ENCODE measurements at regions not wholly inside any gene's neighbourhood (a gene's known extent, or its start where the extent isn't known, plus 50 kb on each side); places are given as distances from the start of the nearest gene placed in this dataset.

DNA sequence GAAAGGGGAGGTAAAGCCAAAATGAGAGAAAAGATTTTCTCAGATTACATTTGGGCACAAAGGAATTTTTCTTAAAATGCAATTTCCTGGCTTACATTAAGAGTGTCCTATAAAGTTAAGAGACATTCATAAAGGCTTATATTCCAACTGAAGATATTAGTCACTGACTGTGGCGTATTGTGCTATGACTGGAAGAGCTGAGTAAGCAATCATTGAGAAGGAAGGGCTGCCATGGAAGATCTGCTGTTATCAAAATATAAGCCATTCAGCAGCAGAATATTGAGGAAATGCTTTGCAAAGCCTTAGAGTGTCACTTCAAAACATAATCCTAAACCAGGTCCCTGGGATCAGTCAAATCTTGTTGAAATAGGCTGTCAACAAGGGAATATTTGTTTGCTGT lies 593.9 kb downstream of the TUSC7 start:
- Histone ChIP-seq H3K4me1 (no peaks in the 10 kb centered on the region), H3K27ac (no peak overlapping the region), H3K27me3 (no peaks in the 10 kb centered on the region), H3K9me3 (no peaks in the 10 kb centered on the region), H3K4me3 (no peak overlapping the region), H3K36me3 (no peaks in the 10 kb centered on the region)
- TF ChIP-seq, protein P1, sequence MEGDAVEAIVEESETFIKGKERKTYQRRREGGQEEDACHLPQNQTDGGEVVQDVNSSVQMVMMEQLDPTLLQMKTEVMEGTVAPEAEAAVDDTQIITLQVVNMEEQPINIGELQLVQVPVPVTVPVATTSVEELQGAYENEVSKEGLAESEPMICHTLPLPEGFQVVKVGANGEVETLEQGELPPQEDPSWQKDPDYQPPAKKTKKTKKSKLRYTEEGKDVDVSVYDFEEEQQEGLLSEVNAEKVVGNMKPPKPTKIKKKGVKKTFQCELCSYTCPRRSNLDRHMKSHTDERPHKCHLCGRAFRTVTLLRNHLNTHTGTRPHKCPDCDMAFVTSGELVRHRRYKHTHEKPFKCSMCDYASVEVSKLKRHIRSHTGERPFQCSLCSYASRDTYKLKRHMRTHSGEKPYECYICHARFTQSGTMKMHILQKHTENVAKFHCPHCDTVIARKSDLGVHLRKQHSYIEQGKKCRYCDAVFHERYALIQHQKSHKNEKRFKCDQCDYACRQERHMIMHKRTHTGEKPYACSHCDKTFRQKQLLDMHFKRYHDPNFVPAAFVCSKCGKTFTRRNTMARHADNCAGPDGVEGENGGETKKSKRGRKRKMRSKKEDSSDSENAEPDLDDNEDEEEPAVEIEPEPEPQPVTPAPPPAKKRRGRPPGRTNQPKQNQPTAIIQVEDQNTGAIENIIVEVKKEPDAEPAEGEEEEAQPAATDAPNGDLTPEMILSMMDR (IDR thresholded peaks at IDR 0.05) = no peak
- DNase-seq = no peak
- intact Hi-C loops (cut with DNase I; ENCODE audit: low total_unique reads) = no loop called here

GRCh38 chr3:117304681-117305080 lies 595.1 kb downstream of the TUSC7 start:
- no peaks in the 10 kb centered on the region for H3K9me3 ChIP-seq
- TF ChIP-seq, protein P1 (IDR thresholded peaks at IDR 0.05) = no peak
- intact Hi-C loops (cut with DNase I; ENCODE audit: low total_unique reads) = no loop called here
- H3K36me3 ChIP-seq = no peaks in the 10 kb centered on the region
- no peak overlapping the region for H3K27ac ChIP-seq
- H3K4me1 ChIP-seq = no peaks in the 10 kb centered on the region
- DNase-seq = no peak
- no peaks in the 10 kb centered on the region for H3K27me3 ChIP-seq
- no peak overlapping the region for H3K4me3 ChIP-seq

- TF ChIP-seq, protein P1 (IDR thresholded peaks at IDR 0.05) = no peak
- intact Hi-C loops (cut with DNase I; ENCODE audit: low total_unique reads) = no loop called here
- Histone ChIP-seq H3K27ac (no peak overlapping the region), H3K36me3 (no peaks in the 10 kb centered on the region), H3K4me3 (no peak overlapping the region), H3K27me3 (no peaks in the 10 kb centered on the region), H3K9me3 (no peaks in the 10 kb centered on the region), H3K4me1 (no peaks in the 10 kb centered on the region)
- DNase-seq = no peak
Measured at GRCh38 chr3:117305681-117306080, 596.1 kb downstream of the TUSC7 start.

DNA sequence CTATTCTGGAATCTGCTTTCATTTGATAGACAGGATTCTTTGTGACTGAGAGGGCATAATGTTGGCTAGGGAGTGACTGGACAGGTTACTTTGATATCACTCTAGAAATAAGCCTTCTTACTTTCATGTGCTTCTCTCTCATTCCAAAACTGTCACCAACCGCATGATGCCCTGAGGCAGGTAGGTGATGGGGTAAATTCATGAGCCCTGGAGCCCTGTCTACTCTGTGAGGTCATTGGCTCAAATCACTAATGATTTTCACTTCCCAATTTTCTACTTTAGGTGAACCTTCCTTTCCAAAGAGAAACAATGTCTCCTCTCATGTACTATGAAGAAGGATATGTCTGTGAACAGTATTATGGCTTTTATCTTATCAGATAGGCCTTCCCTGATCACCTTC lies 596.7 kb downstream of the TUSC7 start:
- intact Hi-C loops (cut with DNase I; ENCODE audit: low total_unique reads) = no loop called here
- Histone ChIP-seq H3K4me1 (no peaks in the 10 kb centered on the region), H3K36me3 (no peaks in the 10 kb centered on the region), H3K27me3 (no peaks in the 10 kb centered on the region), H3K4me3 (no peak overlapping the region), H3K27ac (no peak overlapping the region), H3K9me3 (no peaks in the 10 kb centered on the region)
- no peak for DNase-seq
- TF ChIP-seq, protein P1 (IDR thresholded peaks at IDR 0.05) = no peak

DNA sequence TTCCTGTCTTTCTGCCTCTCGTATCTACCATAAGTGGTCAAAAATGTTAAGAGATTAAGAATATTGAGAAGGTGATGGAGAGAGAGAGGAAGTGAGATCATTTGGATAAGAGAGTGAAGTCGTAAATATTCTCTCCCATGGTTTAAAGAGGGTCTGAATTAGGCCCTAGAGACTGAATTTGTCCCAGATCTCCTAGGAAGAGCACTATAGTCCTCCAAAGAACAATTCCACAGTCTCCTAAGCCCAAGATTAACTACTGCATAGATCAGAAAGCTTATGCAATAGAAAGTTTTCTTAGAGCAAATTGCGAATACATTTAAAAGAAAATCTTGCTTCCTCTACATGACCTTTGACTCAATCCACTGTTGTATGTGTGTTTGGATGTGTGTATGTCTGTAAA lies 598.8 kb downstream of the TUSC7 start:
- Histone ChIP-seq H3K9me3 (no peaks in the 10 kb centered on the region), H3K4me1 (no peaks in the 10 kb centered on the region), H3K4me3 (no peak overlapping the region), H3K27ac (no peak overlapping the region), H3K36me3 (no peaks in the 10 kb centered on the region), H3K27me3 (no peaks in the 10 kb centered on the region)
- no peak for DNase-seq
- intact Hi-C loops (cut with DNase I; ENCODE audit: low total_unique reads) = no loop called here
- TF ChIP-seq, protein P1 (IDR thresholded peaks at IDR 0.05) = no peak

- no peak overlapping the region for H3K4me3 ChIP-seq
- DNase-seq = no peak
- no peaks in the 10 kb centered on the region for H3K4me1 ChIP-seq
- TF ChIP-seq, protein P1 (IDR thresholded peaks at IDR 0.05) = no peak
- intact Hi-C loops (cut with DNase I; ENCODE audit: low total_unique reads) = no loop called here
- H3K27me3 ChIP-seq = no peaks in the 10 kb centered on the region
- H3K27ac ChIP-seq = no peak overlapping the region
- no peaks in the 10 kb centered on the region for H3K36me3 ChIP-seq
- no peaks in the 10 kb centered on the region for H3K9me3 ChIP-seq
Measured at GRCh38 chr3:117308756-117309155, 599.2 kb downstream of the TUSC7 start.
